ENCODE measurements at regions not wholly inside any gene's neighbourhood (a gene's known extent, or its start where the extent isn't known, plus 50 kb on each side); places are given as distances from the start of the nearest gene placed in this dataset.

DNA sequence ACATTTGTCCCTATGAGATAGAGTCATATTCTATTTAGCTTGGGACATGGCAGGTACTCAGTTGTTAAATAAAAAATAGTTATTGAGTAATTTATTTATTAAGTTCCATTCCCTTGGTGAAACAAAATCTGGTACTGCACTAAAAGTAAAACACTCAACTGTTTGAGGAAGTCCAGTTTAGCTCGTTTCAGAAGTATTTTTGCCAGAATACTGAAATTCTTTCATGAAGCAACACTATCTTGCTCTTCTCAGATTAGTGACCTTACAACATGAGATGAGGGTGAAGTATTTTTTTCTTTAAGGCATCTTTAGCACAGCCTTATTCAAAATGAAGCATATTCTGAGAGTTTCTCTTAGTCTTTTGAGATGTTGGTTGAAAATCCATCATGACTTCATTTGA, 106.0 kb downstream of the ZNF365 start:
- DNase-seq, result no peak
- Histone ChIP-seq H3K4me3 (no peak overlapping the region), H3K4me1 (ENCODE audit: insufficient read depth) (no peaks in the 10 kb centered on the region), H3K27ac (no peak overlapping the region), H3K4me2 (ENCODE audit: unreplicated experiment) (no peak overlapping the region), H3F3A (ENCODE audit: insufficient read depth) (no peaks in the 10 kb centered on the region), H3K9me3 (ENCODE audit: low read depth) (no peaks in the 10 kb centered on the region), H3K9ac (no peak overlapping the region), H3K9me2 (ENCODE audit: insufficient read depth) (no peaks in the 10 kb centered on the region), H2AFZ (no peak overlapping the region), H4K20me1 (ENCODE audit: insufficient read depth) (no peaks in the 10 kb centered on the region), H3K79me2 (ENCODE audit: insufficient read depth) (no peaks in the 10 kb centered on the region), H3K36me3 (ENCODE audit: low read depth) (no peaks in the 10 kb centered on the region), H3K27me3 (replicated peaks; ENCODE audit: insufficient read depth) (no peaks in the 10 kb centered on the region)
- TF ChIP-seq EZH2phosphoT487 (IDR thresholded peaks at IDR 0.05; ENCODE audit: insufficient read depth, low read depth) (no peak), EZH2 (IDR thresholded peaks at IDR 0.05; ENCODE audit: insufficient read depth, poor library complexity, severe bottlenecking) (no peak)
- WGBS, 2 experiments (ENCODE audit: low coverage in 1 of 2, low lambda C conversion rate in 2 of 2, missing lambda C conversion rate in 2 of 2), result 13 to 14% methylated on average over 1 of the region's 1 CpG
- in situ Hi-C loops (cut with MboI), result no loop called here

DNA sequence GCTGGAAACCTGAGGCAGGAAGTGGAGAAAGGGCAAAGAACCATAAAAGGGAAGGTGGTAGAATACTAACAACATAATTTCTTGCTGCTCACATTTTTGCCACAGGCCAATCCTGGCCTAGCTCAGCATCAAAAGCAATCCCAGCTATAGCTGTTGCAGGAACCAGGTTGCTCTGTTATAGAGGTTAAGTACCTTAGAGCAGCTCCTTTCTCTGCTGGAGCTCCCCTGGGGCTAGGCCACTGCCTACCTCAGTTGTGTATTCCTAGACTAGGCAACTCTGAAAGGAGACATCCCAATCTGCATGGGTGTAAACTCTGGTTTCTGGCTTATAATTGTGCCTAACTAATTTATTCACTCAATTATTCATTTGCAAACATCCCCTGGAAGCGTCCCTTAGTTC, 108.4 kb downstream of the ZNF365 start:
- no peak overlapping the region for H3K4me2 ChIP-seq (ENCODE audit: unreplicated experiment)
- in situ Hi-C loops (cut with MboI), result no loop called here
- no peak overlapping the region for H3K4me3 ChIP-seq
- H3K27ac ChIP-seq, result no peak overlapping the region
- 65 to 70% methylated on average over 1 of the region's 1 CpG for WGBS, 2 experiments (ENCODE audit: low coverage in 1 of 2, low lambda C conversion rate in 2 of 2, missing lambda C conversion rate in 2 of 2)
- DNase-seq, result no peak
- TF ChIP-seq EZH2phosphoT487 (IDR thresholded peaks at IDR 0.05; ENCODE audit: insufficient read depth, low read depth), result no peak
- no peak for TF ChIP-seq EZH2 (IDR thresholded peaks at IDR 0.05; ENCODE audit: insufficient read depth, poor library complexity, severe bottlenecking)
- H3K36me3 ChIP-seq (ENCODE audit: low read depth), result no peaks in the 10 kb centered on the region
- no peaks in the 10 kb centered on the region for H3K4me1 ChIP-seq (ENCODE audit: insufficient read depth)
- H3F3A ChIP-seq (ENCODE audit: insufficient read depth), result no peaks in the 10 kb centered on the region
- no peaks in the 10 kb centered on the region for H3K9me2 ChIP-seq (ENCODE audit: insufficient read depth)
- no peak overlapping the region for H3K9ac ChIP-seq
- H3K9me3 ChIP-seq (ENCODE audit: low read depth), result no peaks in the 10 kb centered on the region
- no peaks in the 10 kb centered on the region for H4K20me1 ChIP-seq (ENCODE audit: insufficient read depth)
- H3K27me3 ChIP-seq (replicated peaks; ENCODE audit: insufficient read depth), result no peaks in the 10 kb centered on the region
- H3K79me2 ChIP-seq (ENCODE audit: insufficient read depth), result no peaks in the 10 kb centered on the region
- H2AFZ ChIP-seq, result no peak overlapping the region

DNA sequence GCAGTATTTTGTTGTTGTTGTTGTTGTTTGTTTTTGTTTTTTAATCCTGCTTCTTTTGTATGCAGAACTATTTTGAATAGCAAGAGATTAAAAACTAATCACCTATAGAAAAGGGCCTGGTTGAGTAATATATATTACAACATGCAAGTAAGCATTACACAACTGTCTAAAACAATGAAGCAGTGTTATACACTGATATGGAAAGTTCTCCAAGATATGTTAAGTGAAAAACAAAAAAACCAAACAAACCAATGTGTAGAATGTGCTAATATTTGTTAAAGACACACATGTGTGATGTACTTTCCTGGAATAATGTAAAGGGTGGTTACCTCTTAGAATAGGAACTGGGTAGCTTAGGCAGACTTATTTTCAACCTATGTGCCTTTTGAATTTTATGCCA, 117.4 kb downstream of the ZNF365 start:
- Histone ChIP-seq H3K79me2 (ENCODE audit: insufficient read depth) (no peaks in the 10 kb centered on the region), H3K4me1 (ENCODE audit: insufficient read depth) (no peaks in the 10 kb centered on the region), H3K36me3 (ENCODE audit: low read depth) (no peaks in the 10 kb centered on the region), H3K9ac (no peak overlapping the region), H2AFZ (no peak overlapping the region), H4K20me1 (ENCODE audit: insufficient read depth) (no peaks in the 10 kb centered on the region), H3K27ac (no peak overlapping the region), H3K9me2 (ENCODE audit: insufficient read depth) (no peaks in the 10 kb centered on the region), H3K4me3 (no peak overlapping the region), H3K9me3 (ENCODE audit: low read depth) (no peaks in the 10 kb centered on the region), H3K27me3 (replicated peaks; ENCODE audit: insufficient read depth) (no peaks in the 10 kb centered on the region), H3K4me2 (ENCODE audit: unreplicated experiment) (no peak overlapping the region), H3F3A (ENCODE audit: insufficient read depth) (no peaks in the 10 kb centered on the region; the same call in 1 of the 2 replicates)
- TF ChIP-seq EZH2 (IDR thresholded peaks at IDR 0.05; ENCODE audit: insufficient read depth, poor library complexity, severe bottlenecking), result no peak
- no peak for TF ChIP-seq EZH2phosphoT487 (IDR thresholded peaks at IDR 0.05; ENCODE audit: insufficient read depth, low read depth)
- in situ Hi-C loops (cut with MboI), result no loop called here
- peak; percentile 20 for DNase-seq

DNA sequence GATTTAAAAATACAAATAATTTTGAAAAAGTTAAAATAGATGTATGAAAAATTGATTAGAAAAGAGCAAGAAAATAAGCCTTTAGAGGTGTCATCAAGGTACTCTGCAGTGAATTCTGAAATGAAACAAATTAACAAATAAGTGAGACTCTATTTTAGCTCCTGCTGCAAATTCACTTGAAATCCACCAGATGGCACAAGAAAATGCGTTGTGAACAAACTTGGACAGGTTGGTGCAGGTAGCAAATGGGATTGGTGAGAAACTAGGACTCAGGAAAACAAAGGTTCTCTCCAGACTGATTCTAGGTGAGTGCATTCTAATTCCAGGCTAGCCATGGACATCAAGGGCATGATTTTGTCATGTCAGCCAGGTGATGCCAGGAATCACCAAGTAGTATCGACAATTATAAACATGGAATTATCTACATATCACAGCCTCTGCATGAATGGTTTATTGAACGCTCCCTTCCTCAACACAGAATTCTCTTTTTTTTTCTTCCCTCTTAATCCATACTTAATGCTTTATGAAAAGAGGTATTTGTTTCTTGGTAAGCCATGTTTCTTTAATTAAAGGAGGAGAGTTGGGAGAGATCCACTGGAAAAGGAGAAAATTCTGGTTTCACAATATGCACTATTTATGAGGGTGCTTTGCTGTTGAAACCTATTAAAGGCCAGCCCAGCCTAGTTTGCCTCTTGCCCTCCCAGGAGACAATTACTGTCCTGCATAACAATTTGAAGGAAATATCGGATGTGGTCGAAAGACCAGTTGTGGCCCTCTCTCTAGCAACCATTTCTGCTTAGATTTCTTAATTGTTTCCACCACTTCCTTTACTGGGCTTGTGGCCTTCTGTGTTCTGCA, 118.1 kb downstream of the ZNF365 start:
- H3K4me3 ChIP-seq, result no peak overlapping the region
- H3K9ac ChIP-seq, result no peak overlapping the region
- TF ChIP-seq EZH2phosphoT487 (IDR thresholded peaks at IDR 0.05; ENCODE audit: insufficient read depth, low read depth) (no peak), EZH2 (IDR thresholded peaks at IDR 0.05; ENCODE audit: insufficient read depth, poor library complexity, severe bottlenecking) (no peak)
- WGBS, 2 experiments (ENCODE audit: low coverage in 1 of 2, low lambda C conversion rate in 2 of 2, missing lambda C conversion rate in 2 of 2), result 46 to 50% methylated on average over 5 of the region's 5 CpGs
- no peaks in the 10 kb centered on the region for H3K9me2 ChIP-seq (ENCODE audit: insufficient read depth)
- no peaks in the 10 kb centered on the region; the same call in 1 of the 2 replicates for H3F3A ChIP-seq (ENCODE audit: insufficient read depth)
- no peak overlapping the region for H3K4me2 ChIP-seq (ENCODE audit: unreplicated experiment)
- no peaks in the 10 kb centered on the region for H3K79me2 ChIP-seq (ENCODE audit: insufficient read depth)
- no peaks in the 10 kb centered on the region for H3K9me3 ChIP-seq (ENCODE audit: low read depth)
- DNase-seq, result peak; percentile 50
- in situ Hi-C loops (cut with MboI), result no loop called here
- no peaks in the 10 kb centered on the region for H3K36me3 ChIP-seq (ENCODE audit: low read depth)
- no peaks in the 10 kb centered on the region for H3K4me1 ChIP-seq (ENCODE audit: insufficient read depth)
- H2AFZ ChIP-seq, result no peak overlapping the region
- no peak overlapping the region for H3K27ac ChIP-seq
- H4K20me1 ChIP-seq (ENCODE audit: insufficient read depth), result no peaks in the 10 kb centered on the region
- H3K27me3 ChIP-seq (replicated peaks; ENCODE audit: insufficient read depth), result no peaks in the 10 kb centered on the region

Measured in GM23248 (cell line).